MCF 10A (cell line): ENCODE measurements at regions not wholly inside any gene's neighbourhood (a gene's known extent, or its start where the extent isn't known, plus 50 kb on each side); places are given as distances from the start of the nearest gene placed in this dataset.

Experiments used
- BruUV-seq: library from RNA; stranded (reverse); fragments of 400-500 nt; replicated peaks from 2 replicates; lab custom pipeline; 2021; lab: Mats Ljungman, UMichigan
- CTCF ChIA-PET: fragments of 300-600 bp; sonication (Branson Sonifier 250); formaldehyde crosslinking; extraction: SDS; loops from one replicate; lab custom pipeline; 2021; ENCODE audit warnings: antibody characterized with exemption, inconsistent platforms; lab: Yijun Ruan, JAX
- POLR2A ChIA-PET: fragments of 300-600, 350-650 bp; sonication (Branson Sonifier 250); formaldehyde crosslinking; extraction: SDS; loops from one replicate; lab custom pipeline; 2020; ENCODE audit warnings: antibody characterized with exemption, inconsistent platforms; lab: Yijun Ruan, JAX
- DNase-seq: peaks from one replicate; pipeline ENCODE4 v3.0.0-alpha.2; 2018; ENCODE audit not compliant: unreplicated experiment
- H3K27ac Mint-ChIP-seq: one replicate; pipeline ENCODE4 v1.8.0; 2022; ENCODE audit warnings: mild to moderate bottlenecking, low read depth, mixed read lengths; ENCODE audit not compliant: unreplicated experiment
- H3K27me3 Mint-ChIP-seq: one replicate; pipeline ENCODE4 v1.8.0; 2022; ENCODE audit warnings: mixed read lengths; ENCODE audit not compliant: insufficient read depth, unreplicated experiment
- H3K36me3 Mint-ChIP-seq: one replicate; pipeline ENCODE4 v1.8.0; 2022; ENCODE audit warnings: mild to moderate bottlenecking, moderate library complexity, mixed read lengths; ENCODE audit not compliant: insufficient read depth, unreplicated experiment
- H3K4me1 Mint-ChIP-seq: one replicate; pipeline ENCODE4 v1.8.0; 2022; ENCODE audit warnings: mixed read lengths; ENCODE audit not compliant: insufficient read depth, unreplicated experiment
- H3K4me3 Mint-ChIP-seq: one replicate; pipeline ENCODE4 v1.8.0; 2022; ENCODE audit warnings: mild to moderate bottlenecking, moderate library complexity, mixed read lengths; ENCODE audit not compliant: unreplicated experiment
- H3K9me3 Mint-ChIP-seq: one replicate; pipeline ENCODE4 v1.8.0; 2022; ENCODE audit warnings: mixed read lengths; ENCODE audit not compliant: unreplicated experiment
- CTCF ChIP-seq: fragments of 200-600 bp; IDR thresholded peaks from one replicate; pipeline ENCODE4 v1.8.0; 2022; ENCODE audit warnings: antibody characterized with exemption, mild to moderate bottlenecking; ENCODE audit not compliant: unreplicated experiment
- intact Hi-C: fragments of 100-400 bp; cut with micrococcal nuclease; formaldehyde crosslinking; loops from 2 replicates; pipeline ENCODE4 v1.14.1; 2022

- ChIA-PET CTCF (no interaction called here), POLR2A (no interaction called here)
- Mint-ChIP-seq H3K27ac (no peak overlapping the region), H3K27me3 (no peaks in the 10 kb centered on the region), H3K4me3 (no peak overlapping the region), H3K36me3 (no peaks in the 10 kb centered on the region), H3K4me1 (no peaks in the 10 kb centered on the region), H3K9me3 (peaks cover 65% of the 10 kb centered on the region)
- TF ChIP-seq CTCF: no peak
- no peak for DNase-seq
- no TSS peak for BruUV-seq
- intact Hi-C loops: no loop called here
Observed at GRCh38 chr7:69217516-69218350, 380.5 kb upstream of the AUTS2 start.

- H3K9me3 Mint-ChIP-seq: peaks cover 68% of the 10 kb centered on the region
- no peaks in the 10 kb centered on the region for H3K27me3 Mint-ChIP-seq
- H3K4me3 Mint-ChIP-seq: no peak overlapping the region
- TF ChIP-seq CTCF: no peak
- no peak for DNase-seq
- no peaks in the 10 kb centered on the region for H3K4me1 Mint-ChIP-seq
- no peak overlapping the region for H3K27ac Mint-ChIP-seq
- intact Hi-C loops: no loop called here
- no TSS peak for BruUV-seq
- ChIA-PET POLR2A (no interaction called here), CTCF (no interaction called here)
- H3K36me3 Mint-ChIP-seq: no peaks in the 10 kb centered on the region
Observed at GRCh38 chr7:69218576-69218975, 379.7 kb upstream of the AUTS2 start.

- CTCF ChIA-PET: no interaction called here
- H3K4me1 Mint-ChIP-seq: no peaks in the 10 kb centered on the region
- intact Hi-C loops: no loop called here
- H3K9me3 Mint-ChIP-seq: peaks cover 69% of the 10 kb centered on the region
- no peak overlapping the region for H3K27ac Mint-ChIP-seq
- no TSS peak for BruUV-seq
- TF ChIP-seq CTCF: no peak
- no peaks in the 10 kb centered on the region for H3K27me3 Mint-ChIP-seq
- DNase-seq: no peak
- no peaks in the 10 kb centered on the region for H3K36me3 Mint-ChIP-seq
- no peak overlapping the region for H3K4me3 Mint-ChIP-seq
- POLR2A ChIA-PET: no interaction called here
Observed at GRCh38 chr7:69219381-69219780, 378.9 kb upstream of the AUTS2 start.

GRCh38 chr7:69225259-69225943 is 372.9 kb upstream of the AUTS2 start:
- Mint-ChIP-seq H3K4me3 (no peak overlapping the region), H3K36me3 (no peaks in the 10 kb centered on the region), H3K9me3 (peaks cover 47% of the 10 kb centered on the region), H3K27me3 (no peaks in the 10 kb centered on the region), H3K27ac (no peak overlapping the region), H3K4me1 (no peaks in the 10 kb centered on the region)
- POLR2A ChIA-PET: no interaction called here
- no TSS peak for BruUV-seq
- intact Hi-C loops: no loop called here
- no peak for DNase-seq
- TF ChIP-seq CTCF: no peak
- CTCF ChIA-PET: no interaction called here
